GM21529 (cell line): ENCODE measurements at regions not wholly inside any gene's neighbourhood (a gene's known extent, or its start where the extent isn't known, plus 50 kb on each side); places are given as distances from the start of the nearest gene placed in this dataset.
"Not testable (repeated sequence)": the region's sequence is repeated elsewhere in the genome, so short reads cannot be mapped to it uniquely, and the experiment has no call there.

Experiments
- ATAC-seq: cut with Tn5 transposase; IDR thresholded peaks from one replicate; pipeline ENCODE4 v1.9.1; 2021; ENCODE audit not compliant: unreplicated experiment

DNA sequence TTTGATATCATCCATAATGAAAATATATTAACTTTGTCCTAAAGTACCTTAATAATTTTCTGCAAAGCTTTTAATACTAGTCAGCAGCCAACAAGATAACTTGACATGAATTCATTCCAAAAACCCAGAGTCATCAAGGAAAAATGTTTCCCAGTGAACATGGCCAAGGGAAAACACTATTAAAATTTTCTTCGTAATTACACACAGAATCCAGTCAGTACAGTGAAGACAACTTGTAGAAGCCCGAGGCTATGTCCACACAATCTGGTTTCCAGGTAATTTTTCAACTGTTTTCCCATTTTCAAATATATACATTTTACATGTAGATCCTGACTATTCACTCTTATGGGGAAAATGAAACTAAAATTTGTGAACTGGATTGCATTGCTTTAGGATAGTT lies 600.9 kb downstream of the CDH8 start:
- ATAC-seq, result no peak

DNA sequence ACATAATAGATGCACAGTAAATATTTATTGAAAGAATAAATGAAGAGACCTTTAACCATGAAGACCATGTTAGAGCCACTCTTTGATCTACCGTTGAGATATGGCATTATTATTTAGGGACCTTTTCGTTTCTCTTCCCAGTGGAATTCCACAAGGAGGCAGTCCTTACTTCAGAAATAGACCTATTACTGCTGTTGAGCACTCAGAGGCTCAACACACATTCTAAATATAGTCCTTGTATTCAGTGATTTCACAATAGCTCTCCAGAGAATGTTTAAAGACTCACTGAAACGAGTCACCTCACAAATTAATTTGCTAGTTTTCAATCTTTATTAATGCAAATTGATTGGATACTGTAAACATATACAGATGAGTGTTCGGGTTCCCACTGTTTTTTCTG lies 603.8 kb downstream of the CDH8 start:
- ATAC-seq, result no peak

DNA sequence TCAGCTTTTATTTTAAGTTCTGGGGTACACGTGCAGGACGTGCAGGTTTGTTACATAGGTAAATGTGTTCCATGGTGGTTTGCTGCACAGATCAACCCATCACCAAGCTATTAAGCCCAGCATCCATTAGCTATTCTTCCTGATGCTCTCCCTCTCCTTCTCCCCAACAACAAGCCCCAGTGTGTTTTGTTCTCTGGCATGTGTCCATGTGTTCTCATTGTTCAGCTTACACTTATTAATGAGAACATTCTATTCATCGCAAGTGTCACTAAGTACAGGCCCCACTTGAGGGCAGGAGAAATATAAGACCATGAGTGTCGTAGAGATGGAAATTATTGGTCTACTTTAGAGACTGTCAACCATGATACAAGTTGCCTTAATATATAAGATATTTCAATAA lies 615.1 kb downstream of the CDH8 start:
- no peak for ATAC-seq

DNA sequence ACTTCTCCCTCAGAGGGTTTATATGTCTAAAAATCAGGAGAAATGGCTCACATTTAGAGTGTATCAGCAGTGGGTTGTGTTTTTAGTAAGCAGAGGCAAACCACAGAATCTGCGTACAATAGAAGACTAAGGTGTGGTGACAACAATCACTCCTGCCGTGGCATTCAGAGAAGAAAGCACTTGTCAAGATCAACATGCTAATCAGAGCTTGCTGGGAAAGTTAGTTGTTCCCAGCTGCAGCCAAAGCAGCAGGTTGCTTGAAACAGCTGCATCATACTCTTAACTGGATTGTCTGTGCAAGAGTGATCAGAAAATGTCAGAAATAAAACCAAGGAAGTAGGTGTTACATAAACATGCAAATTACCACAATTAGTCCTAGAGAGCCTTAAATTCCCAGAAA lies 616.4 kb downstream of the CDH8 start:
- ATAC-seq, result no peak

DNA sequence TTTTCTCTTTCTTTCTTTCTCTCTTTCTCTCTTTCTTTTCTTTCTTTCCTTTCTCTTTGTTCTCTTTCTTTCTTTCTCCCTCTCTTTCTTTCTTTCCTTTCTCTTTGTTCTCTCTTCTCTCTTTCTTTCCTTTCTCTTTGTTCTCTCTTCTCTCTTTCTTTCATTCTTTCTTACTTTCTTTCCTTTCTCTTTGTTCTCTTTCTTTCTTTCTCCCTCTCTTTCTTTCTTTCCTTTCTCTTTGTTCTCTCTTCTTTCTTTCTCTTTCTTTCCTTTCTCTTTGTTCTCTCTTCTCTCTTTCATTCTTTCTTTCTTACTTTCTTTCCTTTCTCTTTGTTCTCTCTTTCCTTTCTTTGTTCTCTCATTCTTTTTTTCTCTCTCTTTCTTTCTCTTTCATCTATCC lies 617.4 kb downstream of the CDH8 start:
- not testable (repeated sequence) for ATAC-seq

DNA sequence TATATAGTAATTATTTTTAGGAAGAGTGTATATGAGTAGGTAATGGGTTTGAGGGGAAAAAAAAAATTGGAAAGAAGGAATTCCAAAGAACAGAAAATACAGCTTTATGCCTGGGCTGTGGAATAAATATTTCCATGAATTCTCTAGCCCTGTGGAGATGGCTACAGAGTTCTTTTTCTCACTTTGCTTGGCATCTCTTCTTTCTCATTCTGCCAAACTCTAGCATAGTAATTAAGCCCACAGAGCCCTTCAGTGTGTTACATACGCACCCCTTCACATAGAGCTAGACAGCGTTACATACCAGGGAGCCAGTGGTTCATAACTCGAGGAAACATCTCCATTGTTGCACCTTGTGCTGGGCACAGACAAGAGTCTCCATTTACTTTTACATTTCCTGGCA lies 621.1 kb downstream of the CDH8 start:
- no peak for ATAC-seq

DNA sequence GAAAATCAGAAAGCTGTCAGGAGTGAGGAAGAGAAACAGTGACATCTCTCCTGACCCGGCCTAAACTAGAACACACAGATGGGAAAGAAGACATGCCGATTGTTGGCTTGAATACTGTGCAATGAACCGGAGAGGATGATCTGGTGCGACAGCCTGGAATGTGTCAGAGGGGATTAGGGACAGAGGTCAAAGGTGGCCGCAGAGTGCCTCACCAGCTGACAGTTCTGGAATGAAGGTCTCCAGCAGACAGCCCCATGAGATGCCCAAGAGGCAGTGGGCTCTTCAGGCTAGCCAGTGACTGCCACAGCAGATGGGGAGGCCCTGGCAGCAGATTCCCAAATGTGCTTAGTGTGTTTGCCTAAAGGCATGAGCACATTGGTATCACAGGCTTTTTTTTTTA lies 623.2 kb downstream of the CDH8 start:
- ATAC-seq, result no peak

DNA sequence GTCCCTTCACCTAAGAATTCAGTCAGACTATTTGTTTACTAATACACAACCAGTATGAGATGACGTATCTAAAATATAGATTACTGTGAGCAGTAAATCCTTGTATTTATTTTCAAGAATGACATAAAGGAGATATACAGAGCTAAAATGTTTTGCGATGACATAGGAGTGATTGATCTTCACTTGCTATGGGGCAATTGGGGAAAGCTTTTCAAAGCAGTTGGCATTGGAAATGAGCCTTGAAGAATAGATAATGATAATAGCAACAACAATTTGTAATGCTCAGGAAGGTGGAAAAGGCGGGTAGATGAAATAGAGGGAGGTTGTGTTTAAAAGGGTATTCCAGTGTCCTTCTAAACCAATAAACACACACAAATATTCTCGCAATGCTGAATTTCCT lies 623.7 kb downstream of the CDH8 start:
- ATAC-seq, result no peak

DNA sequence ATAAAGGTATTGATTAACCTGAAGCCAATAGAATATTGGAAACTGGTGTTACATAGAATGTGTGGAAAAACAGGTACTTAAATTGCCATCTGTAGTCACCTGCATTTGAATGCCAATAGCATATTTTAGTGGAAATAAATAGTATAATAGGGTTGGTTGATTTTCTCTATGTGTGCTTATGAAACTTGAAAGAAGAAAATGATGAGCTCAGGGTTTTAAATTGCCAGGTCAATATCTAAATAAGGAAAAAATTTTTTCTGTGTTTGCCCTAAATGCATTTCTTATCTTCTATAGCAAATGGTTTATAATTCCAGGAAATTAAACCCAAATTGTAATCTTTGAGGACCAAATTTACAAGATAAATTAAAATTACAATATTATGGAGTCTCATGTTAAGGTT lies 626.6 kb downstream of the CDH8 start:
- ATAC-seq, result no peak

DNA sequence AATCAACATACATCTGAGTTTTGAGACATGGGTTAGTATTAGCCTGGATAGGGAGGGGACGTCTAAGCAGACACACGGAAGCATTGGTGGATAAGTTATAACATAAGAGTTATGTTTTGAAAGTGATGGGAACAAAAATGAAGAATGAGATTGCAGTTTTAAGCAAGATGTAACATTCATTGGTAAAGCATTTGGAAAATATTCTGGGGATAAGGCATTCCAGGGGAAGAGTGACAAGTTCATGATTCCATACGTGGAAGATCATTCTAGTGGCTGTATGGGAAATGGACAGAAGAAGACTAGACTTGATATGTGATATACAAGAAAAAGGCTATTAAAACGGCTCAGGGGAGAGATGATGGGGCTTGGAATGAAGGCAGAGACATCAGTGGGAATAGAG lies 632.9 kb downstream of the CDH8 start:
- no peak for ATAC-seq

DNA sequence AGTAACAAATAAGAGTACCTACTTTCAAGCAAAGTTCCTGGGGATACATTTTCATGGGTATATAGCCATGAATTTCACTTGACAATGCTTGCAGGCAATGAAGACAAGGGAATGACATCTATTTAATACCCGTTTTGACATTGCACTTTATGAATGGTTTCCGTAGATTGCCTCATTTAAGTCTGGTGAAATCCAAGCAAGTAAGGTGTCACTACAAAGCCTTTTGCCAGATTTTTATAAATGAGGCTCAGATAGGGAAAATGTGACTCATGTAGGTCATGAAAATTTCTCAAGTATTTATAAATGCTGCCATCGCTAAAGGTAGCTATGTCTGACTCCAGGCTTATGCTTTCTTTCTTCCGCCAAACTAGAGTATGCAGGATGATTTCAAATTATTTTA lies 644.3 kb downstream of the CDH8 start:
- no peak for ATAC-seq

DNA sequence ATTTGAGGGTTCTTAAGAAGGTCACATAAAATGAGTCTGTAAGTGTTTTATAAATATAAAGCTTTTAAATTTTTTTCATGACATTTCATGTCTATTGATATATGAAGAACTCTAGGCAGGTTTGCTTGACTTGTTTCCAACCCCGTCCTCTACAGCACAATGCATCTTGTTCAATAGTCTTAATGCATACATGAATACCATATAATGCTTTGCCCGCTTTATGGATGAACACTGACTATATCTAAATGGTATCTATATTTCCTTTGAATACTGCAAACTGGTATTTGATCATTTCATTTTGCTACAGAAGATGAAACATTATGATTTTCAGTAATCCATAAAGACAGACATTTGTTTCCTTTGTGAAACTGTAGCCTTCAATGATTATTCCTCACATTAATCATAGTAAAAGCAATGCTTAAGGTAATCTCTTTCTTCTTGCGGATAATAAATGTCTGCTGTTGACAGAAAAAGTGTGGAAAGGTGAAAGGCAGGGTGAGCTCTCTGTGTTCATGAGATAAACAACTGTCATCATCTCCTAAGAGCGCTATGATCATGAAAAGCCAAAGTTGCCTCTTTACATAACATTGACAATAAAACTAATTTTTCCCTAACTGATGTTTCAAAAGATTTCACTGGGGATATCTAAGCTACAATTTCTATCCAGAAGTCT lies 645.1 kb downstream of the CDH8 start:
- no peak for ATAC-seq

DNA sequence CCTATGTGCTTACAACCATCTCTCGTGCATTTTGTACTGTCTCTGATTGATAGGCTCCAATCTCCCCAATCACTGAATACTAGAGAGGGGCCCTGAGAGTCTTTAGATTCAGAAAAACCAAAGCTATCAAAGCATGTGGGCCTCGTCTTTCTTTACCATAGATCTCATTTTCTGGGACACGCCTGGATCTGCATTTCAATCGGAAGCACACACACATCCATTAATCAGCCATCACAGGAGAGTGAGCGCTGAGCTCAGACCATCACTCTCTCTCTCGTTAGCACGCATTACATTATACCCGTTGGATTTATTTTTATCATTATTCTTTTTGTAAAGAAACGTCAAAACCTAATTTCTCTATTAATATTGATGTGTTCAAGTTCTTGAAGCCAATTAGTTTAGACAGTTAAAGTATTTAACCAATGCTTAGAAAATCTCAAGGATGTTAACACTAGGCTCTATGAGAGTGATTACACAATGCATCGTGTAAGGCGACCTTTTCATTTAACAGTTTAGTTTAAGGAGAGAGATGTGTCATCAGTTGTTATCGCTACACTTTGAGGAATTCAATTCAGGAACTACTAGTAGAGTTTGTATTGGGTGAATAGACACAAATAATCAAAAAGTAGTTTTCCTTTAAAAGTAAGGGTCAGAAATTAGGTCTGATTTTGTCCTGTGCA lies 650.7 kb downstream of the CDH8 start:
- no peak for ATAC-seq

DNA sequence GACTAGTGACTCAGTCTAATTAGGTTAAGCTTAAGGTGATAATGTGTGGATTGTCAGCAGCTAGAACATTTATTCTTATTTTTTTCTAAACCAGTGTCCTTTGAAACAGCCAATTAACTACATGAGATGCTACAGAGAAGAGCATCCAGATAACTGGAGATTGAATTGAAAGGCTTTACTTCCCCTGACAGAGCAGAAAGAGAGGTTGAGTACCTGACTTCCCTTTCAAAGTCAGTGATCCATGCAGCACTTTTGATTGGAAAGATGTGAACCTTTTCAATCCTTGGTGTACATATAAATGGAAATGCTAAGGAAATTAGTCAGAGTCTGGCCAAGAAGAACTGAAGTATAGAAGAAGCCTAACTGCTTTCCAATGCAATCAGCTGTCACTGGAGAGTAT lies 653.8 kb downstream of the CDH8 start:
- ATAC-seq, result no peak

DNA sequence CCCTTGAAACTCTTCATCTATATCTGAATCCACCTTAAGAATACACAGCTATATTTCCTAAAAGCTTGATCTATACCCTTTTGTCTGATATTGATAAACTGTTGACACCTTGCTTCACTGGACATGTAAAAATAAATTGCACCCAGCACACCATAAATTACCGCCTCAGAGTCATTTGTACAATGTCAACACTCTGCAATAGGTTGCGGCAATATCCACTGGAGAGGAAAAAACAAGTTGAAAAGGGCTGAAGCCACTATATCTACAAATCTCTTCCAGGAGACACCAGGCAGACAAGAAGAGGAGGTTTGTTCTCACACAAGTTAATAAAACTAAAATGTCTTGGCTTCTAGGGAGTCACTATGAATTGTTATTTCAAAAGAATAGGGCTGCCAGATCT lies 656.9 kb downstream of the CDH8 start:
- ATAC-seq, result no peak

DNA sequence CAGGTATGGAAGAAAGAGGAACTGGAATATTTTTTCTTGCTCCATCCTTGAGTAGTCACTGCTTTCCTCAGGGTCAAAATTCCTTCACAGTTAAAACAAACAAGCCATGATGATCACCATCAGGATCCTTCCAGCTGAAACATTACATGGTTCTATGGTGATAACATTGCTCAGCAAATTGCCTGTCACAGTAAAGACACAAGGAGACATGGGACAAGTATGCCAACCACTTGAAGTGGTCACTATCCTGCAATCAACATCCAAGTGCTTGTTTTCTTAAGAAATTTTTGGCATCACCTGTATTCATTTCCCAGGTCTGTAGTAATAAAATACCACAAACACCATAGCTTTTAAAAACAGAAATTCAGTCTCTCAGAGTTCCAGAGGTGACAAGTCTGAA lies 662.2 kb downstream of the CDH8 start:
- no peak for ATAC-seq

DNA sequence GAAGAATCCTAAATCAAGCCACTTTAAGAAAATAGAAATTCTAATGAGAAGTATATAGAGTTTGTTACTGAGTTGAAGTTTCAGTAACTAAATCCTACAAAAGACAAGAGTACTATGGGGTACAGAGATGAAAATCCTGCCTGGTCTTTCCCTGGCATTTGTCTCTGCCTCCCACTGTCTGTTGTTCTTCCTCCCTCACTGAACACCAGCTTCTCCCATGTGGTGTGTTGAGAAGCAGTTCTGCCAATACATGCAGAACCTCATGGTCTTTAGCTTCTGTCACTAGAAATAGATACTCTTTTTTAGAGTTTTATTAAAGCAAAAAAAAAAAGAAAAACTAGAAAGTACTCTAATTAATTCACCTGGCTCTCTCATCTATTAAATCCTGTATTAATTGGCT lies 664.4 kb downstream of the CDH8 start:
- ATAC-seq, result no peak

DNA sequence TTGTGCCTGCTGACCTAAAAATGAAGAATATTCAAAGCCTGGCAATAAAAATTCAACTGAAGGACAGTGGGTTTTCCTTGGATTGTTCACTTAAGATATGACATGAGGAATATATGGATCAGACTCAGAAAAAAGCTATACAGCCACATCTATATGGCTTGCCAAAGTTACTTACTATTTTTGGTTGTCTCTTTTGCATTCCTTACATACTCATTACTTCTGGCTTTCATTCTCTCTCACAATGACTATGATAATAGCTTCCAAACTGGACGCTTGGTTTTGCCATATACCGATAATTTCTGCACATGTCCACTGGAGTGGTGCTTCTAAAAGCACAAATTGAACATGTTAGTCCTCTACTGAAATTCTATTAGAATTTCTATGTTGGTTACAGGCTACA lies 664.9 kb downstream of the CDH8 start:
- ATAC-seq, result no peak

DNA sequence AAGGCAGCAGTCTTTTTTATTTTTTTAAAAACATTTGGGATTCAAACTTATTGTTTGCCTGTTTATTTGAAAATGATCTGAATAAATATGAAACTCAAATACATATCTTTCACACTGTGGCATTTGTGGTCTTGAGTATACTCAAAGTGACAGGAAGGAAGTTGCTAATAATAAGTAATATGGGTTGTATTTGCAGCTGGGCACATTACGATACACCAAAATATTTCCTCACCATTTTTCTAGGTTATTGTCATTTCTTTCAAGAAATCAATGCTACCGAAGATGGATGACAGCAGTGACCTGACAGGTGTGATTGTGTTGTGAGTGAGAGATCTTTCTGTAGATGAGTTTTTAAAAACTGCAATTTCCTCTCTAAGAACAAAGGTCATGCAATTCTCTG lies 665.7 kb downstream of the CDH8 start:
- no peak for ATAC-seq

DNA sequence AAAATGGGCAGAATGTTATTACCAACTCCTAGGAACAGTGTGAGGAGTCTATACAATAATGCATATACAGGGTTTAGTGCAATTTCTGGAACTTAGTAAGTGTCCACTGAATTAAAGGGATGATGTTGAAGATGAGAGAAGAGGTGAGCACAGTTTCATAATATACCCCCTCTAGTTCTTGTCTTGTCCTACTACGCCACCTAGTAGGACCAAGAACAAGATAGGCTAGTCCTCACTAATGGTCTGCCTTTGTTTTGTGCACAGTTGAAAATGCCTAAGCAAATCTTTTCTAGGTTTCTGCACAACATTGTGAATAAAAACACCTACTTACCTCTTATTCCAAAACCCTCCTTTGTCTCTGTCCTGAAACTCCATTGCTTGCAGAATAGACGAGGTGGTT lies 670.2 kb downstream of the CDH8 start:
- ATAC-seq, result no peak

DNA sequence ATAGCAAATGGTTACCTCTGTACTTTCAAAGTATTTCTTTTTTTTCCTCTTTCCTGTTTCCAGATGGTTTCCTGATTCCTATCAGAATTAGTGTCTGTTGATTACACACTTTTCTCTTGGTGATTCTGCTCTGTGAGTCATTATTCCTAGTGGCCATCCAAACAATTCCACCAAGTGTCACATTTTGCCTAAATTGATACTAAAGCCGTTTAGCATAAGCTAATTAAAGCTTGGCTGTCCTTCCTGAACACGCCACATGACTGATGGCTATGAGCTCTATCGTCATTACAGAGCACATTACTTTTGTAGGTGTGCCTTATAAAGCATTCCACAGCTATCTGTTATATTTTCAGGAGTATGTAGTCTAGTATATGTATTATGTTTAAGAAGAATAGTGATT lies 671.2 kb downstream of the CDH8 start:
- ATAC-seq, result no peak

DNA sequence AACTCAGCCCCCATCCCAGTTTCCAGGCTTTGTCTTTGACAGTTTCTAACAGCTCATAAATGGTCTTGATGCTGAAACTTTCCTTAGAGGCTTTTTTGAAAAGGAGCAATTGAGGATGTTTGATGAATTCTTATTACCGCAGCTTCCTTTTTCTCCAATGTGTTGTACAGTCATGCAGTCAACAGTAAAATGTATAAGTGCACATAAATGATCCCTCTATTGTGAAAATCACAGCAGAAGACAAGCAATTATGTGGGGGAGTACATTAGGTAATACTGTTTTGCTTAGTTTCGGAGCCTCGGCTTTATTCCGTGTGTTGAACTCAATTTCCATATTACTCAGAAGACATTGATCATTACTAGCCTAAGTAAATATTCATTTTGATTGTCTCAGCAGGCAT lies 673.7 kb downstream of the CDH8 start:
- no peak for ATAC-seq

DNA sequence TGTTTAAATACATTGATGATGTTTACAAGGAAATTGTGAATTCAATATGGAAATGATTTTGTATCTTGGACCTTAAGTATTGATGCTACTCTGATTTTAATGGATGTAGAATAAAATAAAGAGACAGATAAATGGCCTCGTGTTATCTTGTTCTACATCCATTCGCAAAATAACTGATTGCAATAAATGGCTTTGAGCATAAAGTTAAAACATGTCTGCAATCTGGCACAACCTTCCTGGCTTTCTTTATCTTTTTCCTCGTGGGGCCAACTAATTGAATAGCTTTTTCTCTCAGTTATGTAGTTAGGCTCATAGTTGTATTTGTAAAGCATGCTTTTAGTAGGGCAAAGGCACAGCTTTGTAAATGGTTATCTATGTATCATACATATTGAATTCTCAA lies 691.4 kb downstream of the CDH8 start:
- no peak for ATAC-seq
